22Rv1 (cell line): ENCODE measurements at regions not wholly inside any gene's neighbourhood (a gene's known extent, or its start where the extent isn't known, plus 50 kb on each side); places are given as distances from the start of the nearest gene placed in this dataset.

ENCODE experiments used
- H3K27ac ChIP-seq: fragments of 450-650 bp; 2 replicates; pipeline ENCODE4 v1.5.1; 2017
- ZFX ChIP-seq: fragments of 450-650 bp; IDR thresholded peaks from 2 replicates; pipeline ENCODE4 v1.6.1; 2017; ENCODE audit warnings: antibody characterized with exemption, borderline replicate concordance
- TF ChIP-seq, protein P1 (sequence below): fragments of 450-650 bp; IDR thresholded peaks from 2 replicates; pipeline ENCODE4 v1.5.1; 2017; ENCODE audit warnings: mild to moderate bottlenecking

DNA sequence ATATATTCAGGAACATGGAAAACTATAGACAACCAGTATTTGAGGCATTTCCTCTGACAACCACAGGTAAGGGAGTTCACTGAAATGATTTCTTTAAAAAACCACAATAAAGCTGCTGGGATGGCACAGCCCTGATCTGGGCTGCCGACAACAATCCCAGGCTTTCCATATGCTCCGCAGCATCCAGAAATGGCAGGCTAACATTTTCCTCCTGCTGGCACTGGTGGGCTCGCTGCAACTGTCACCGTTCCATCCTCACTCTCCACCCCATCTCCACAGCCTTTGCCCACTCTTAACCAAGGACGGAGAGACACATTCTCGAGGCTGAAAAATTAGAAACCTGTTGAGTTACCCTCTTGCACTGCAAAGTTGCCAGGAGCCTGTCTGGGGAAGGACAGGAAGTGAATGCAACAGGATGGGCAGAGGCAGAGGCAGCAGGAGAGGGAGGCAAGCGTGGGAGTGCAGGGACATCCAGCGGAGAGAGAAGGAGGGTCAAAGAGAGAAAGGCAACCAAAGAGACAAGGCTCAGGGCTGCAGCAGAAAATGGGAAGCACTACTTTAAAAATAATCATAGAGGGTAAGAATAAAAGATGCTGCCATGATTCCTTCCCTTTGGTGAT lies 79.0 kb upstream of the ARRDC4 start:
- no peak overlapping the region for H3K27ac ChIP-seq
- TF ChIP-seq, protein P1, sequence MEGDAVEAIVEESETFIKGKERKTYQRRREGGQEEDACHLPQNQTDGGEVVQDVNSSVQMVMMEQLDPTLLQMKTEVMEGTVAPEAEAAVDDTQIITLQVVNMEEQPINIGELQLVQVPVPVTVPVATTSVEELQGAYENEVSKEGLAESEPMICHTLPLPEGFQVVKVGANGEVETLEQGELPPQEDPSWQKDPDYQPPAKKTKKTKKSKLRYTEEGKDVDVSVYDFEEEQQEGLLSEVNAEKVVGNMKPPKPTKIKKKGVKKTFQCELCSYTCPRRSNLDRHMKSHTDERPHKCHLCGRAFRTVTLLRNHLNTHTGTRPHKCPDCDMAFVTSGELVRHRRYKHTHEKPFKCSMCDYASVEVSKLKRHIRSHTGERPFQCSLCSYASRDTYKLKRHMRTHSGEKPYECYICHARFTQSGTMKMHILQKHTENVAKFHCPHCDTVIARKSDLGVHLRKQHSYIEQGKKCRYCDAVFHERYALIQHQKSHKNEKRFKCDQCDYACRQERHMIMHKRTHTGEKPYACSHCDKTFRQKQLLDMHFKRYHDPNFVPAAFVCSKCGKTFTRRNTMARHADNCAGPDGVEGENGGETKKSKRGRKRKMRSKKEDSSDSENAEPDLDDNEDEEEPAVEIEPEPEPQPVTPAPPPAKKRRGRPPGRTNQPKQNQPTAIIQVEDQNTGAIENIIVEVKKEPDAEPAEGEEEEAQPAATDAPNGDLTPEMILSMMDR: no peak
- TF ChIP-seq ZFX: no peak

- H3K27ac ChIP-seq: no peak overlapping the region
Observed at GRCh38 chr15:97884513-97885131, 75.9 kb upstream of the ARRDC4 start.

GRCh38 chr15:97890307-97890706 lies 70.2 kb upstream of the ARRDC4 start:
- no peak for TF ChIP-seq ZFX
- TF ChIP-seq, protein P1: no peak
- no peak overlapping the region for H3K27ac ChIP-seq

More at GRCh38 chr15:97884513-97885131, 75.9 kb upstream of the ARRDC4 start:
- no peak for TF ChIP-seq ZFX
- TF ChIP-seq, protein P1: no peak

DNA sequence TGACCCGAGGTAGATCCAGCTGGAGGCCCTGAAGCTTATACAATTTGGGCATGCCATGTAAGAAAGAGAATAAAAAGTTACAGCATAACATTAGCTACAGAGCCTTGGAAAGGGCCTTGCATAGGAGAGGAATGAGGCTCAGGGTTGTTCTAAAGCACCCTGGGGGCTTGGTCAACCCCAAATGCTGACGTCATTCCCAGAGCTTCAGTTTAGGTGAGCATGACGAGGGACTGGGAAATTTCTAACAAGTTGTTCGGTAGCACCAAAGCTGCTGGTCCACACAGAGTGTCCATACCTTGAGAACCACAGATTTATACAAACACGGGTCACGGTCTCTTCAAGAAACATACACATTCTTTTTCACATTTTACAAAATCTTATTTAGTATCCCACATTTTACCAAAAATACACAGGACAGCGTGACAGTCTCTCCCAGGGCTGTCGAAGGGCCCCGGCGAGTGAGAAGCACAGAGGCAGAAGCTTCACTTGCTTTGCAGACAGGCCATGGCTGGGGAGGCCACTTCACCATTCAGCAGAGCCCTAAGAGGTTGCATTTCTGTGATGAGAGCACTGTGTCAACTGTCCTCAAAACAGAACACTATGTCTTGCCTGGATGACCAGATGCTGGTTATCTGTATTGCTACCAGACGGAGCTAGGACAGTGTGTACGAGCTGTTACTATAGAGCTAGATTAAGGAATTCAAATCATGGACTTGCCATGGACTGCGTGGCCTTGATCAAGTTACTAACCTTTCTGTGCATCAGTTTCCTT lies 68.2 kb upstream of the ARRDC4 start:
- TF ChIP-seq ZFX: no peak
- TF ChIP-seq, protein P1: no peak

GRCh38 chr15:97893967-97894366 lies 66.5 kb upstream of the ARRDC4 start:
- H3K27ac ChIP-seq: no peak overlapping the region

More for the DNA sequence above, 68.2 kb upstream of the ARRDC4 start:
- H3K27ac ChIP-seq: no peak overlapping the region

GRCh38 chr15:97899981-97900380 lies 60.5 kb upstream of the ARRDC4 start:
- TF ChIP-seq ZFX: no peak
- TF ChIP-seq, protein P1: no peak
- H3K27ac ChIP-seq: no peak overlapping the region

More at GRCh38 chr15:97893967-97894366, 66.5 kb upstream of the ARRDC4 start:
- TF ChIP-seq, protein P1: no peak
- no peak for TF ChIP-seq ZFX
